ENCODE measurements at regions not wholly inside any gene's neighbourhood (a gene's known extent, or its start where the extent isn't known, plus 50 kb on each side); places are given as distances from the start of the nearest gene placed in this dataset.
A peak's percentile ranks its signal among the peaks of the same experiment; 100 is the strongest.

GRCh38 chr12:74317078-74317601, 220.5 kb upstream of the ATXN7L3B start:
- H3K79me2 ChIP-seq (replicated peaks; ENCODE audit: insufficient read depth, low read length), result no peaks in the 10 kb centered on the region
- H3K4me2 ChIP-seq (ENCODE audit: low read length), result no peak overlapping the region
- H3K9ac ChIP-seq (ENCODE audit: low read length), result no peak overlapping the region
- no peaks in the 10 kb centered on the region for H3F3A ChIP-seq (ENCODE audit: insufficient read depth, low read length, poor library complexity, severe bottlenecking)
- no peaks in the 10 kb centered on the region for H3K9me2 ChIP-seq (ENCODE audit: insufficient read depth, low read length)
- no peak overlapping the region for H3K27ac ChIP-seq (ENCODE audit: low read length)
- no peaks in the 10 kb centered on the region for H4K20me1 ChIP-seq (ENCODE audit: insufficient read depth)
- no peaks in the 10 kb centered on the region for H3K27me3 ChIP-seq (ENCODE audit: insufficient read depth, low read depth, low read length)
- TF ChIP-seq EP300 (conservative IDR thresholded peaks at IDR 0.05; ENCODE audit: poor library complexity, severe bottlenecking) (peak; percentile 14), POLR2AphosphoS5 (IDR thresholded peaks at IDR 0.05) (no peak), CTCF (IDR thresholded peaks at IDR 0.05; ENCODE audit: poor library complexity, severe bottlenecking) (peak; percentile 72), REST (IDR thresholded peaks at IDR 0.05; ENCODE audit: borderline replicate concordance) (no peak), MXI1 (conservative IDR thresholded peaks at IDR 0.05; ENCODE audit: poor library complexity, severe bottlenecking) (no peak), RAD21 (conservative IDR thresholded peaks at IDR 0.05) (peak; percentile 85), SMC3 (conservative IDR thresholded peaks at IDR 0.05; ENCODE audit: poor library complexity) (peak; percentile 81), EZH2 (IDR thresholded peaks at IDR 0.05; ENCODE audit: borderline replicate concordance, insufficient read depth, low read length, poor library complexity, severe bottlenecking) (no peak), TAF1 (IDR thresholded peaks at IDR 0.05; ENCODE audit: low read depth) (no peak)
- no peaks in the 10 kb centered on the region for H3K36me3 ChIP-seq (ENCODE audit: insufficient read depth, low read length)
- H3K9me3 ChIP-seq (ENCODE audit: low read length), result no peaks in the 10 kb centered on the region
- no peak overlapping the region for H2AFZ ChIP-seq (ENCODE audit: low read depth, low read length)
- H3K4me3 ChIP-seq (ENCODE audit: low read length), result no peak overlapping the region

- Histone ChIP-seq H3K4me2 (ENCODE audit: low read length) (no peak overlapping the region), H3K27me3 (ENCODE audit: insufficient read depth, low read depth, low read length) (no peaks in the 10 kb centered on the region), H3K9ac (ENCODE audit: low read length) (no peak overlapping the region), H3K4me3 (ENCODE audit: low read length) (no peak overlapping the region), H3K79me2 (replicated peaks; ENCODE audit: insufficient read depth, low read length) (no peaks in the 10 kb centered on the region), H2AFZ (ENCODE audit: low read depth, low read length) (no peak overlapping the region), H4K20me1 (ENCODE audit: insufficient read depth) (no peaks in the 10 kb centered on the region), H3K36me3 (ENCODE audit: insufficient read depth, low read length) (no peaks in the 10 kb centered on the region), H3K9me2 (ENCODE audit: insufficient read depth, low read length) (no peaks in the 10 kb centered on the region), H3K9me3 (ENCODE audit: low read length) (no peaks in the 10 kb centered on the region), H3F3A (ENCODE audit: insufficient read depth, low read length, poor library complexity, severe bottlenecking) (no peaks in the 10 kb centered on the region), H3K27ac (ENCODE audit: low read length) (no peak overlapping the region)
- TF ChIP-seq MXI1 (conservative IDR thresholded peaks at IDR 0.05; ENCODE audit: poor library complexity, severe bottlenecking) (no peak), TAF1 (IDR thresholded peaks at IDR 0.05; ENCODE audit: low read depth) (no peak), REST (IDR thresholded peaks at IDR 0.05; ENCODE audit: borderline replicate concordance) (no peak), POLR2AphosphoS5 (IDR thresholded peaks at IDR 0.05) (no peak), EP300 (conservative IDR thresholded peaks at IDR 0.05; ENCODE audit: poor library complexity, severe bottlenecking) (no peak), RAD21 (conservative IDR thresholded peaks at IDR 0.05) (no peak), SMC3 (conservative IDR thresholded peaks at IDR 0.05; ENCODE audit: poor library complexity) (no peak), CTCF (IDR thresholded peaks at IDR 0.05; ENCODE audit: poor library complexity, severe bottlenecking) (no peak), EZH2 (IDR thresholded peaks at IDR 0.05; ENCODE audit: borderline replicate concordance, insufficient read depth, low read length, poor library complexity, severe bottlenecking) (no peak)
Observed at GRCh38 chr12:74317741-74318140, 219.9 kb upstream of the ATXN7L3B start.

Data from neural cell (in vitro differentiated cells).